ENCODE measurements at regions not wholly inside any gene's neighbourhood (a gene's known extent, or its start where the extent isn't known, plus 50 kb on each side); places are given as distances from the start of the nearest gene placed in this dataset.

DNA sequence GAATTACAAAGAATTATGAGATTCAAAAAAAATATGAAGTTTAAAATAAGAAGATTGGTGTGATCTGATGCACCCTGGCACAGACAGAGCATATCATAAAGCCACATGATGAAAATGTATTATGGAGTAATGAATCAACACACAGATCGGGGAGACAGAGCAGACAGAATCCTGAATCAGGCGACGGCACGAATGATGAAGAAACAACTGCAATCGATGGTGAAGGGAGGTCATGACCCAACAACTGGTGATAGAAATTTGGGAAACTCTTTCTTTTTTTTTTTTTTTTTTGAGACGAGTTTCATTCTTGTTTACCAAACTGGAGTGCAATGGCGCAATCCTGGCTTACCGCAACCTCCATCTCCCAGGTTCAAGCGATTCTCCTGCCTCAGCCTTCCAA is 1054.0 kb downstream of the TYW1 start:
- Histone ChIP-seq H3K4me3 (no peak overlapping the region), H3K36me3 (no peaks in the 10 kb centered on the region), H3K27ac (no peak overlapping the region), H3K27me3 (no peaks in the 10 kb centered on the region), H3K4me1 (no peaks in the 10 kb centered on the region), H3K9me3 (no peaks in the 10 kb centered on the region)
- DNase-seq (no peak), ATAC-seq (no peak)
- in situ Hi-C loops (cut with MboI; ENCODE audit: low sequenced_read_pairs in 4 of 4), result no loop called here
- intact Hi-C loops (cut with DNase I; ENCODE audit: low total_unique reads), result no loop called here
- TF ChIP-seq, protein P1, sequence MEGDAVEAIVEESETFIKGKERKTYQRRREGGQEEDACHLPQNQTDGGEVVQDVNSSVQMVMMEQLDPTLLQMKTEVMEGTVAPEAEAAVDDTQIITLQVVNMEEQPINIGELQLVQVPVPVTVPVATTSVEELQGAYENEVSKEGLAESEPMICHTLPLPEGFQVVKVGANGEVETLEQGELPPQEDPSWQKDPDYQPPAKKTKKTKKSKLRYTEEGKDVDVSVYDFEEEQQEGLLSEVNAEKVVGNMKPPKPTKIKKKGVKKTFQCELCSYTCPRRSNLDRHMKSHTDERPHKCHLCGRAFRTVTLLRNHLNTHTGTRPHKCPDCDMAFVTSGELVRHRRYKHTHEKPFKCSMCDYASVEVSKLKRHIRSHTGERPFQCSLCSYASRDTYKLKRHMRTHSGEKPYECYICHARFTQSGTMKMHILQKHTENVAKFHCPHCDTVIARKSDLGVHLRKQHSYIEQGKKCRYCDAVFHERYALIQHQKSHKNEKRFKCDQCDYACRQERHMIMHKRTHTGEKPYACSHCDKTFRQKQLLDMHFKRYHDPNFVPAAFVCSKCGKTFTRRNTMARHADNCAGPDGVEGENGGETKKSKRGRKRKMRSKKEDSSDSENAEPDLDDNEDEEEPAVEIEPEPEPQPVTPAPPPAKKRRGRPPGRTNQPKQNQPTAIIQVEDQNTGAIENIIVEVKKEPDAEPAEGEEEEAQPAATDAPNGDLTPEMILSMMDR (IDR thresholded peaks at IDR 0.05 in 4 of 5, conservative IDR thresholded peaks at IDR 0.05 in 1 of 5), result no peak
- no peak for TF ChIP-seq POLR2A (IDR thresholded peaks at IDR 0.05)

GRCh38 chr7:68058014-68058413 is 1061.4 kb downstream of the TYW1 start:
- TF ChIP-seq POLR2A (IDR thresholded peaks at IDR 0.05), result no peak
- TF ChIP-seq, protein P1 (IDR thresholded peaks at IDR 0.05 in 4 of 5, conservative IDR thresholded peaks at IDR 0.05 in 1 of 5), result no peak
- in situ Hi-C loops (cut with MboI; ENCODE audit: low sequenced_read_pairs in 4 of 4), result no loop called here
- no peaks in the 10 kb centered on the region for H3K27me3 ChIP-seq
- H3K36me3 ChIP-seq, result no peaks in the 10 kb centered on the region
- ATAC-seq, result no peak
- intact Hi-C loops (cut with DNase I; ENCODE audit: low total_unique reads), result no loop called here
- no peak for DNase-seq
- H3K4me3 ChIP-seq, result no peak overlapping the region
- no peaks in the 10 kb centered on the region for H3K4me1 ChIP-seq
- no peak overlapping the region for H3K27ac ChIP-seq
- H3K9me3 ChIP-seq, result no peaks in the 10 kb centered on the region

DNA sequence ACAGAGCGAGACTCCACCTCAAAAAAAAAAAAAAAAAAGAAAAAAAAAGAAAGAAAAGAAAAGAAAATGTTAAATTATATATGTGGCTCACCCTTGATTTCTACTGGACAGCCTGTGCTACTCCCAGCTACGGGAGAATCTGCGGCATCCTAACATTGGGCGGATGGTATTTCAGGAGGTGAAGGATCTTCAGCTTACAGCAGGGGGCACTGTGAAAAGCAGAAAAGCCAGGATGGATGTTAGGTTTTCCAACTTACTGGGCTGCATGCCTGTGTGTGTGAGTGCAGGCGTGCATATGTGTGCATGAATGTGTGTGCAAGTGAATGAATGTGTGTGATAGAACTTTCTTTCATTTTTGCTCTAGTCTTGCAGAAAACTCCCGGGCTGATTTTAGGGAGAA is 1066.5 kb downstream of the TYW1 start:
- no peaks in the 10 kb centered on the region for H3K27me3 ChIP-seq
- no peak overlapping the region for H3K27ac ChIP-seq
- TF ChIP-seq, protein P1 (IDR thresholded peaks at IDR 0.05 in 4 of 5, conservative IDR thresholded peaks at IDR 0.05 in 1 of 5), result no peak
- no peak for TF ChIP-seq POLR2A (IDR thresholded peaks at IDR 0.05)
- no peaks in the 10 kb centered on the region for H3K9me3 ChIP-seq
- in situ Hi-C loops (cut with MboI; ENCODE audit: low sequenced_read_pairs in 4 of 4), result no loop called here
- no peaks in the 10 kb centered on the region for H3K4me1 ChIP-seq
- DNase-seq, result no peak
- intact Hi-C loops (cut with DNase I; ENCODE audit: low total_unique reads), result no loop called here
- ATAC-seq, result no peak
- no peaks in the 10 kb centered on the region for H3K36me3 ChIP-seq
- no peak overlapping the region for H3K4me3 ChIP-seq

GRCh38 chr7:68065581-68065980 is 1068.9 kb downstream of the TYW1 start:
- TF ChIP-seq, protein P1 (IDR thresholded peaks at IDR 0.05 in 4 of 5, conservative IDR thresholded peaks at IDR 0.05 in 1 of 5), result no peak
- TF ChIP-seq POLR2A (IDR thresholded peaks at IDR 0.05), result no peak
- intact Hi-C loops (cut with DNase I; ENCODE audit: low total_unique reads) (no loop called here), in situ Hi-C loops (cut with MboI; ENCODE audit: low sequenced_read_pairs in 4 of 4) (no loop called here)
- Histone ChIP-seq H3K27me3 (no peaks in the 10 kb centered on the region), H3K9me3 (no peaks in the 10 kb centered on the region), H3K36me3 (no peaks in the 10 kb centered on the region), H3K4me3 (no peak overlapping the region), H3K4me1 (no peaks in the 10 kb centered on the region), H3K27ac (no peak overlapping the region)
- ATAC-seq (no peak), DNase-seq (no peak)

GRCh38 chr7:68067845-68068244 is 1071.2 kb downstream of the TYW1 start:
- in situ Hi-C loops (cut with MboI; ENCODE audit: low sequenced_read_pairs in 4 of 4) (no loop called here), intact Hi-C loops (cut with DNase I; ENCODE audit: low total_unique reads) (no loop called here)
- DNase-seq, result no peak
- Histone ChIP-seq H3K4me1 (no peaks in the 10 kb centered on the region), H3K27ac (no peak overlapping the region), H3K36me3 (no peaks in the 10 kb centered on the region), H3K4me3 (no peak overlapping the region), H3K27me3 (no peaks in the 10 kb centered on the region), H3K9me3 (no peaks in the 10 kb centered on the region)
- no peak for TF ChIP-seq POLR2A (IDR thresholded peaks at IDR 0.05)
- TF ChIP-seq, protein P1 (IDR thresholded peaks at IDR 0.05 in 4 of 5, conservative IDR thresholded peaks at IDR 0.05 in 1 of 5), result no peak
- ATAC-seq, result no peak

Data from gastrocnemius medialis (tissue), 4 donors.